ENCODE measurements at regions not wholly inside any gene's neighbourhood (a gene's known extent, or its start where the extent isn't known, plus 50 kb on each side); places are given as distances from the start of the nearest gene placed in this dataset.

DNA sequence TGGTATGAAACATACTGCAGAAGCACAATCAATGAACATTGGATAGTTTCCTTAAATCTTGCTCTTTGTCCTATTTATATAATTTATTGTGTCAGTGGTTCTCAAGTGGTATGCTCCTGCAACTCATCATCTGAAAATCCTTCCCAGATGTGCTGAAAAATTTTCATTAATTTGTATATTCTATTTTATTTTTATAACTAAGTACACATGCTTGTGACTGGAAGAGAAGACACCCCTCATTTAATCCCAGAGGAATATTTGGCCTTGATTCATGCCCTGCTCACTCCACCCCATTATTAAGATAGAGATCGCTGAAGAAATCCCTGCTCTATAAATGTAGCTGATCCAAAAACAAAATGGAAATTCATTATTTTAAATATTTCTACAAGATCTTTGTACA lies 870.5 kb upstream of the CXADR start:
- intact Hi-C loops (cut with DNase I, micrococcal nuclease) = no loop called here
- DNase-seq = no peak
- H3K36me3 ChIP-seq (ENCODE audit: low read depth) = no peaks in the 10 kb centered on the region
- H3K4me3 ChIP-seq = no peak overlapping the region
- TF ChIP-seq, protein P1, sequence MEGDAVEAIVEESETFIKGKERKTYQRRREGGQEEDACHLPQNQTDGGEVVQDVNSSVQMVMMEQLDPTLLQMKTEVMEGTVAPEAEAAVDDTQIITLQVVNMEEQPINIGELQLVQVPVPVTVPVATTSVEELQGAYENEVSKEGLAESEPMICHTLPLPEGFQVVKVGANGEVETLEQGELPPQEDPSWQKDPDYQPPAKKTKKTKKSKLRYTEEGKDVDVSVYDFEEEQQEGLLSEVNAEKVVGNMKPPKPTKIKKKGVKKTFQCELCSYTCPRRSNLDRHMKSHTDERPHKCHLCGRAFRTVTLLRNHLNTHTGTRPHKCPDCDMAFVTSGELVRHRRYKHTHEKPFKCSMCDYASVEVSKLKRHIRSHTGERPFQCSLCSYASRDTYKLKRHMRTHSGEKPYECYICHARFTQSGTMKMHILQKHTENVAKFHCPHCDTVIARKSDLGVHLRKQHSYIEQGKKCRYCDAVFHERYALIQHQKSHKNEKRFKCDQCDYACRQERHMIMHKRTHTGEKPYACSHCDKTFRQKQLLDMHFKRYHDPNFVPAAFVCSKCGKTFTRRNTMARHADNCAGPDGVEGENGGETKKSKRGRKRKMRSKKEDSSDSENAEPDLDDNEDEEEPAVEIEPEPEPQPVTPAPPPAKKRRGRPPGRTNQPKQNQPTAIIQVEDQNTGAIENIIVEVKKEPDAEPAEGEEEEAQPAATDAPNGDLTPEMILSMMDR (IDR thresholded peaks at IDR 0.05) = no peak
- H3K4me1 ChIP-seq (ENCODE audit: low read depth) = no peaks in the 10 kb centered on the region
- ATAC-seq = no peak
- no peaks in the 10 kb centered on the region for H3K9me3 ChIP-seq

- H3K4me3 ChIP-seq = no peak overlapping the region
- TF ChIP-seq, protein P1 (IDR thresholded peaks at IDR 0.05) = no peak
- intact Hi-C loops (cut with DNase I, micrococcal nuclease) = no loop called here
- no peaks in the 10 kb centered on the region for H3K9me3 ChIP-seq
- ATAC-seq (no peak), DNase-seq (no peak)
- H3K36me3 ChIP-seq (ENCODE audit: low read depth) = no peaks in the 10 kb centered on the region
- no peaks in the 10 kb centered on the region for H3K4me1 ChIP-seq (ENCODE audit: low read depth)
Measured at GRCh38 chr21:16644685-16645084, 868.2 kb upstream of the CXADR start.

DNA sequence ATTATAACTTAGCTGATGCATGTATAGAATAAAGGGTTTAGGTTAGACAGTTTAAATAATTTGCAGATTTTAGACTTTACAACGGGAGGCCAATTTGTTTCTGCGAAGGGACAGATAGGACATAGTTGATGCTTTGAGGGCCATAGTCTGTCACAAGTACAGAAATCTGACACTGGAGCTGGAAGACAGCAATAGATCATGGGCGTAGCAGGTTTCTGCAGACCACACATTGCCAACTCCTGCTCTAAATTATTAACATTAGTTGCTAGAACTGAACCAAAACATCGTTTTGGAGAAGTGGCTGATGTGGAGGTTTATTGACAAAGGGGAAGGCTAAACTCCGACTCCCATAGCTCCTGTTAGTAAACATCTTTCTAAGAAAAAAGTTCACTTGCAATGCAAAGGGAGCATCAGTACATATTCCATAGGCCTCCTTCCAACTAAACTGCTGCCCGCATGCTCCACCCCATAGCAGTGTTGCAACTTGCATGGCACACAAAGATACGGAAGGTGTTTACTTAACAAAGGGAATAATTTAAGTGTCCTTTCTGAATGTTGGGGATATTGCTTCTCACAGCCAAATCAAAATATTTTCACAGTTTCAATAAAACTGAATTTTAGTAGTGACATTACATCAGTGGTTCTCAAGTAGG lies 862.0 kb upstream of the CXADR start:
- DNase-seq (no peak), ATAC-seq (no peak)
- H3K4me3 ChIP-seq = no peak overlapping the region
- no peaks in the 10 kb centered on the region for H3K36me3 ChIP-seq (ENCODE audit: low read depth)
- H3K4me1 ChIP-seq (ENCODE audit: low read depth) = no peaks in the 10 kb centered on the region
- TF ChIP-seq, protein P1 (IDR thresholded peaks at IDR 0.05) = no peak
- H3K9me3 ChIP-seq = no peaks in the 10 kb centered on the region
- intact Hi-C loops (cut with DNase I, micrococcal nuclease) = no loop called here

DNA sequence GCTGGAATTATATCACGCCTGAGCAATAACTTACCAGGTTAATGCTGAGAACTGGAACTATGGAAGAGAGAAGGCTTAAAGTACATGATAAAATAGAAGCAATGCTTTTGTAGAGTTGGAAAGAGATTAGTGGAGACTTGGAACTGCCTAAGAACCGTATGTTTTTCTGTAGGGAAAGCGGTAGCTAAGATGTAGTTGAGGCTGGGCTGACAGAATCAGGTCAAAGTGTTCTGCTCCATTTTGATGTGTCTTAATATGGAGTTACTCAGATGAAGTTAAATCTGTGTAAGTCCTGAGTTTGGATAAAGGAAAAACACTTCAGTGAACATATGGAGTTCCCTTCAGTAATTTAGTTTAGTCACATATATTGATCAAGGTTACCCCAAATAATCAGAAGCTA lies 860.9 kb upstream of the CXADR start:
- Histone ChIP-seq H3K36me3 (ENCODE audit: low read depth) (no peaks in the 10 kb centered on the region), H3K9me3 (no peaks in the 10 kb centered on the region), H3K4me1 (ENCODE audit: low read depth) (no peaks in the 10 kb centered on the region), H3K4me3 (no peak overlapping the region)
- ATAC-seq (no peak), DNase-seq (no peak)
- intact Hi-C loops (cut with DNase I, micrococcal nuclease) = no loop called here
- TF ChIP-seq, protein P1 (IDR thresholded peaks at IDR 0.05) = no peak

DNA sequence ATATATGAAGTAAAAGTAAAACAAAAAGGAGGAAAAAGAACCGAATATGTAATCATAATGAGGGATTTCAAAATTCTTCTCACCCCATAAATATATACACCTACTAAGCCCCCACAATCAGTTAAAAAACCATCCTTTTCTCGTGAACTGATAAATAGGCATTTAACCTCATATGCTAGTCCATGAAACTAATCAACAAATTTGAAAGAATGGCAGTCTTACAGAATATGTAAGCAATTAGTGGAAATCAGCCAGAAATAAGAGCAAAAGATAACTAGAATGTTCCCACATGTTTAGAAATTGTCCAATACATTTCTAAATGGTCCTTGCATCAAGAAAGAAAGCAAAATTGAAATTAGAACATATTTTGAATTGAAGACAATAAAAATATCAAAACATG lies 849.4 kb upstream of the CXADR start:
- H3K36me3 ChIP-seq (ENCODE audit: low read depth) = no peaks in the 10 kb centered on the region
- TF ChIP-seq, protein P1 (IDR thresholded peaks at IDR 0.05) = no peak
- peaks cover 3% of the 10 kb centered on the region for H3K9me3 ChIP-seq
- H3K4me1 ChIP-seq (ENCODE audit: low read depth) = no peaks in the 10 kb centered on the region
- H3K4me3 ChIP-seq = no peak overlapping the region
- no peak for ATAC-seq
- no peak for DNase-seq
- intact Hi-C loops (cut with DNase I, micrococcal nuclease) = no loop called here

GRCh38 chr21:16667395-16667794 lies 845.4 kb upstream of the CXADR start:
- no peaks in the 10 kb centered on the region for H3K36me3 ChIP-seq (ENCODE audit: low read depth)
- no peak overlapping the region for H3K4me3 ChIP-seq
- no peaks in the 10 kb centered on the region for H3K4me1 ChIP-seq (ENCODE audit: low read depth)
- no peak for ATAC-seq
- TF ChIP-seq, protein P1 (IDR thresholded peaks at IDR 0.05) = no peak
- no peak for DNase-seq
- peaks cover 3% of the 10 kb centered on the region for H3K9me3 ChIP-seq
- intact Hi-C loops (cut with DNase I, micrococcal nuclease) = no loop called here

Data from mucosa of descending colon (tissue), 3 donors.